SK-N-SH (cell line): ENCODE measurements at regions not wholly inside any gene's neighbourhood (a gene's known extent, or its start where the extent isn't known, plus 50 kb on each side); places are given as distances from the start of the nearest gene placed in this dataset.

ENCODE experiments used
- CTCF ChIA-PET: fragments of 300-600, 350-600 bp; formaldehyde crosslinking; extraction: SDS; loops from one replicate; lab custom pipeline; 2021; lab: Yijun Ruan, JAX
- POLR2A ChIA-PET: fragments of 350-600 bp; sonication (Branson Sonifier 250); formaldehyde crosslinking; extraction: SDS; loops from one replicate; lab custom pipeline; 2020; ENCODE audit warnings: antibody characterized with exemption, inconsistent platforms; lab: Yijun Ruan, JAX
- DNase-seq: peaks from one replicate; pipeline ENCODE4 v3.0.0; 2012
- H2AFZ ChIP-seq: fragments of 200-600 bp; sonication (generic); 2 replicates; pipeline ENCODE4 v1.8.1; 2016; ENCODE audit warnings: antibody characterized with exemption, mild to moderate bottlenecking, low read depth
- H3F3A ChIP-seq: fragments of 200-600 bp; sonication (generic); replicated peaks from 2 replicates; pipeline ENCODE3; 2016; ENCODE audit warnings: antibody characterized with exemption, mild to moderate bottlenecking; ENCODE audit not compliant: insufficient read depth
- H3K27ac ChIP-seq, 2 experiments: fragments of 200-500 bp in 1 of 2; fragments of 200-600 bp in 1 of 2; sonication (Bioruptor generic) in 1 of 2; sonication (generic), shearing (Covaris generic) in 1 of 2; 2 replicates each; pipeline versions ENCODE4 v1.5.1 to v1.6.1; 2014 to 2016; ENCODE audit warnings: low read depth in 2 of 2, inconsistent platforms in 1 of 2, low read length in 1 of 2, mild to moderate bottlenecking in 1 of 2, mixed read lengths in 1 of 2
- H3K27me3 ChIP-seq: fragments of 200-600 bp; sonication (generic), shearing (Covaris generic); 2 replicates; pipeline ENCODE4 v1.6.1; 2016; ENCODE audit warnings: mixed run types; ENCODE audit not compliant: insufficient read depth
- H3K36me3 ChIP-seq, 2 experiments: fragments of 200-500 bp in 1 of 2; fragments of 200-600 bp in 1 of 2; sonication (Bioruptor generic) in 1 of 2; sonication (generic) in 1 of 2; replicated peaks in 1 of 2; 2 replicates each; pipeline versions ENCODE3 to v1.5.1; 2014 to 2016; ENCODE audit warnings: low read length in 1 of 2, mild to moderate bottlenecking in 1 of 2; ENCODE audit not compliant: insufficient read depth in 2 of 2, control insufficient read depth in 1 of 2
- H3K4me1 ChIP-seq, 2 experiments: fragments of 200-500 bp in 1 of 2; fragments of 200-600 bp in 1 of 2; sonication (Bioruptor generic) in 1 of 2; sonication (generic), shearing (Covaris generic) in 1 of 2; 2 replicates each; pipeline versions ENCODE4 v1.5.1 to v1.6.1; 2014 to 2016; ENCODE audit warnings: low read depth in 1 of 2, low read length in 1 of 2, mixed run types in 1 of 2; ENCODE audit not compliant: insufficient read depth in 2 of 2, control insufficient read depth in 1 of 2
- H3K4me2 ChIP-seq: fragments of 200-600 bp; sonication (generic), shearing (Covaris generic); 2 replicates; pipeline ENCODE4 v1.6.1; 2017; ENCODE audit warnings: mixed run types
- H3K4me3 ChIP-seq, 2 experiments: fragments of 200-500 bp in 1 of 2; fragments of 200-600 bp in 1 of 2; sonication (Bioruptor generic) in 1 of 2; sonication (generic), shearing (Covaris generic) in 1 of 2; 2 replicates each; pipeline versions ENCODE4 v1.5.1 to v1.8.1; 2014 to 2016; ENCODE audit warnings: low read depth in 2 of 2, inconsistent platforms in 1 of 2, low read length in 1 of 2, mild to moderate bottlenecking in 1 of 2, mixed read lengths in 1 of 2, moderate library complexity in 1 of 2
- H3K79me2 ChIP-seq: fragments of 200-600 bp; sonication (generic); 2 replicates; pipeline ENCODE4 v1.8.1; 2017; ENCODE audit warnings: mild to moderate bottlenecking; ENCODE audit not compliant: insufficient read depth
- H3K9ac ChIP-seq: fragments of 200-600 bp; sonication (generic); 2 replicates; pipeline ENCODE4 v1.6.1; 2017; ENCODE audit warnings: mixed run types
- H3K9me2 ChIP-seq: fragments of 200-600 bp; sonication (generic); 2 replicates; pipeline ENCODE4 v1.6.1; 2017; ENCODE audit warnings: mixed run types
- H3K9me3 ChIP-seq: fragments of 200-600 bp; sonication (generic); 2 replicates; pipeline ENCODE4 v1.6.1; 2017; ENCODE audit warnings: mixed run types, mild to moderate bottlenecking, moderate library complexity
- H4K20me1 ChIP-seq: fragments of 200-600 bp; sonication (generic); 2 replicates; pipeline ENCODE4 v1.6.1; 2017; ENCODE audit warnings: mild to moderate bottlenecking, mixed run types; ENCODE audit not compliant: insufficient read depth
- CHD2 ChIP-seq: fragments of 150-350 bp; IDR thresholded peaks from 2 replicates; pipeline ENCODE4 v1.6.1; 2018; ENCODE audit warnings: low read length; ENCODE audit not compliant: partially characterized antibody
- EZH2phosphoT487 ChIP-seq: fragments of 200-600 bp; sonication (generic); IDR thresholded peaks from 2 replicates; pipeline ENCODE4 v1.6.1; 2017; ENCODE audit warnings: low read depth, mixed run types, mild to moderate bottlenecking, antibody characterized with exemption, moderate library complexity, borderline replicate concordance
- FOXJ3 ChIP-seq: sonication (generic); formaldehyde crosslinking; IDR thresholded peaks from 2 replicates; pipeline ENCODE4 v1.5.1; 2020; ENCODE audit warnings: mild to moderate bottlenecking, missing genetic modification reagents
- GABPA ChIP-seq: IDR thresholded peaks from 2 replicates; pipeline ENCODE4 v1.4.0; 2012; ENCODE audit warnings: low read depth, mild to moderate bottlenecking
- GATA2 ChIP-seq: sonication (generic); formaldehyde crosslinking; IDR thresholded peaks from 2 replicates; pipeline ENCODE4 v1.5.0; 2020; ENCODE audit warnings: mild to moderate bottlenecking, missing genetic modification reagents
- MEF2A ChIP-seq: IDR thresholded peaks from 2 replicates; pipeline ENCODE4 v1.4.0; 2012; ENCODE audit warnings: low read depth, borderline replicate concordance
- POLR2AphosphoS5 ChIP-seq: IDR thresholded peaks from 2 replicates; pipeline ENCODE4 v1.6.1; 2012; ENCODE audit warnings: low read depth, low read length
- RAD21 ChIP-seq: IDR thresholded peaks from 2 replicates; pipeline ENCODE4 v1.6.1; 2012; ENCODE audit warnings: mild to moderate bottlenecking, low read length
- RCOR1 ChIP-seq: fragments of 150-350 bp; IDR thresholded peaks from 2 replicates; pipeline ENCODE4 v1.6.1; 2017; ENCODE audit warnings: antibody characterized with exemption, low read length
- REST ChIP-seq: IDR thresholded peaks from 2 replicates; pipeline ENCODE4 v1.6.1; 2012; ENCODE audit warnings: mild to moderate bottlenecking, low read depth, low read length, moderate library complexity
- SIN3A ChIP-seq: IDR thresholded peaks from 2 replicates; pipeline ENCODE4 v1.6.1; 2012; ENCODE audit warnings: low read depth, mild to moderate bottlenecking, low read length, moderate library complexity, borderline replicate concordance
- TAF1 ChIP-seq: IDR thresholded peaks from 2 replicates; pipeline ENCODE4 v1.6.1; 2012; ENCODE audit warnings: low read depth, mild to moderate bottlenecking, low read length, moderate library complexity, borderline replicate concordance
- WGBS: methylation state at CpG from one replicate; pipeline ENCODE4 v1.1.6; 2017; ENCODE audit warnings: low lambda C conversion rate; 5-methylcytosine and 5-hydroxymethylcytosine counted together
- TF ChIP-seq, protein P1 (sequence below): fragments of 200-600 bp; sonication (generic); IDR thresholded peaks from 2 replicates; pipeline ENCODE4 v1.6.1; 2017; ENCODE audit warnings: antibody characterized with exemption, mild to moderate bottlenecking, moderate library complexity
- TF ChIP-seq, protein P2 (sequence below): IDR thresholded peaks from 2 replicates; pipeline ENCODE4 v1.4.0; 2012; ENCODE audit warnings: low read depth

GRCh38 chr5:93252165-93252564, 328.9 kb downstream of the NR2F1-AS1 start:
- WGBS = 78% methylated on average over 4 of the region's 4 CpGs

DNA sequence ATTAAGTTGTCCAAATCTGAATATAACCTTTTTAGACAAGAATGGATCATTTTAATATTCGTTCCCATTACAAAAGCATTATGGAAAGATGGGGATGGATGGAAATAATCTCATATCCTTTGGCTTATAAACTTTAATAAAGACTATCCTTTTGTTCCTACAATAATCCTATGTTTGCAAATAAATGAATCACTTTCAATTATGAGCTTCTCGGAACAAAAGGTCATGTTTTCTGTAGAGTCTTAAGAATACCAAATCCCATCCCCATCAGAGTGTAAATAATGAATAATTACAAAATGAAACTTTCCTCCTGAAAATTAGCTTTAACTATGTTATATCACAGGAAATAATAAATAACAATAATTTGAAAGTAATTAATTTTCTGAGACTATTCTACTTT, 329.7 kb downstream of the NR2F1-AS1 start:
- H3K9me3 ChIP-seq = no peaks in the 10 kb centered on the region
- no peaks in the 10 kb centered on the region for H3K36me3 ChIP-seq
- no peak for TF ChIP-seq CHD2
- no peak for TF ChIP-seq RCOR1
- TF ChIP-seq GATA2 = no peak
- TF ChIP-seq, protein P1, sequence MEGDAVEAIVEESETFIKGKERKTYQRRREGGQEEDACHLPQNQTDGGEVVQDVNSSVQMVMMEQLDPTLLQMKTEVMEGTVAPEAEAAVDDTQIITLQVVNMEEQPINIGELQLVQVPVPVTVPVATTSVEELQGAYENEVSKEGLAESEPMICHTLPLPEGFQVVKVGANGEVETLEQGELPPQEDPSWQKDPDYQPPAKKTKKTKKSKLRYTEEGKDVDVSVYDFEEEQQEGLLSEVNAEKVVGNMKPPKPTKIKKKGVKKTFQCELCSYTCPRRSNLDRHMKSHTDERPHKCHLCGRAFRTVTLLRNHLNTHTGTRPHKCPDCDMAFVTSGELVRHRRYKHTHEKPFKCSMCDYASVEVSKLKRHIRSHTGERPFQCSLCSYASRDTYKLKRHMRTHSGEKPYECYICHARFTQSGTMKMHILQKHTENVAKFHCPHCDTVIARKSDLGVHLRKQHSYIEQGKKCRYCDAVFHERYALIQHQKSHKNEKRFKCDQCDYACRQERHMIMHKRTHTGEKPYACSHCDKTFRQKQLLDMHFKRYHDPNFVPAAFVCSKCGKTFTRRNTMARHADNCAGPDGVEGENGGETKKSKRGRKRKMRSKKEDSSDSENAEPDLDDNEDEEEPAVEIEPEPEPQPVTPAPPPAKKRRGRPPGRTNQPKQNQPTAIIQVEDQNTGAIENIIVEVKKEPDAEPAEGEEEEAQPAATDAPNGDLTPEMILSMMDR = no peak
- TF ChIP-seq TAF1 = no peak
- no peak for TF ChIP-seq MEF2A
- TF ChIP-seq, protein P2, sequence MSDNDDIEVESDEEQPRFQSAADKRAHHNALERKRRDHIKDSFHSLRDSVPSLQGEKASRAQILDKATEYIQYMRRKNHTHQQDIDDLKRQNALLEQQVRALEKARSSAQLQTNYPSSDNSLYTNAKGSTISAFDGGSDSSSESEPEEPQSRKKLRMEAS = no peak
- no peak for TF ChIP-seq FOXJ3 (CRISPR knock-in tag)
- no peak for TF ChIP-seq POLR2AphosphoS5
- TF ChIP-seq GABPA = no peak
- no peak for TF ChIP-seq REST
- no peak for TF ChIP-seq EZH2phosphoT487
- no peak for TF ChIP-seq SIN3A
- no peaks in the 10 kb centered on the region for H3F3A ChIP-seq
- H3K4me3 ChIP-seq = no peak overlapping the region
- POLR2A ChIA-PET = no interaction called here
- 91% methylated on average over 2 of the region's 2 CpGs for WGBS
- CTCF ChIA-PET = no interaction called here
- no peaks in the 10 kb centered on the region for H3K9me2 ChIP-seq
- H3K27ac ChIP-seq = peak overlapping the region in 1 of 2 experiments; percentile 78; a peak in 1 of 4 replicates
- no peaks in the 10 kb centered on the region for H3K79me2 ChIP-seq
- no peak overlapping the region for H2AFZ ChIP-seq
- H3K27me3 ChIP-seq = no peaks in the 10 kb centered on the region
- no peak for DNase-seq
- H3K4me1 ChIP-seq = peaks cover 4 to 7% of the 10 kb centered on the region in 2 experiments; a peak in 2 of 4 replicates
- H3K4me2 ChIP-seq = no peak overlapping the region
- H3K9ac ChIP-seq = no peak overlapping the region
- H4K20me1 ChIP-seq = no peaks in the 10 kb centered on the region

More at GRCh38 chr5:93252165-93252564, 328.9 kb downstream of the NR2F1-AS1 start:
- peak; percentile 38; the same call in 1 of the 2 replicates for TF ChIP-seq RAD21
- TF ChIP-seq GABPA = no peak
- no peaks in the 10 kb centered on the region for H4K20me1 ChIP-seq
- H3K79me2 ChIP-seq = no peaks in the 10 kb centered on the region
- CTCF ChIA-PET = no interaction called here
- no peaks in the 10 kb centered on the region for H3K27me3 ChIP-seq
- no peak overlapping the region for H3K9ac ChIP-seq
- no peak for DNase-seq
- no peaks in the 10 kb centered on the region for H3F3A ChIP-seq
- no peaks in the 10 kb centered on the region for H3K9me3 ChIP-seq
- no peak overlapping the region for H3K27ac ChIP-seq
- peaks cover 4 to 7% of the 10 kb centered on the region in 2 experiments; a peak in 2 of 4 replicates for H3K4me1 ChIP-seq
- POLR2A ChIA-PET = interaction anchor here (0.6 kb wide), 1 partner anchor 330 kb away, joined by 3 read pairs; no protein-coding TSS in a partner anchor
- no peak overlapping the region for H3K4me2 ChIP-seq
- H3K4me3 ChIP-seq = no peak overlapping the region
- H2AFZ ChIP-seq = no peak overlapping the region
- no peaks in the 10 kb centered on the region for H3K36me3 ChIP-seq
- no peaks in the 10 kb centered on the region for H3K9me2 ChIP-seq
